Right atrium auricular region (tissue), 2 donors: ENCODE measurements at regions not wholly inside any gene's neighbourhood (a gene's known extent, or its start where the extent isn't known, plus 50 kb on each side); places are given as distances from the start of the nearest gene placed in this dataset.

Experiments
- DNase-seq: peaks from one replicate; pipeline ENCODE4 v3.0.0-alpha.2; 2019; ENCODE audit warnings: low spot score
- H3K27ac ChIP-seq, 2 donors: fragments of 200-600 bp; sonication (generic); 1 replicate in 1 of 2; 2 replicates in 1 of 2; pipeline ENCODE4 v1.5.1; 2016 to 2019
- H3K27me3 ChIP-seq, 2 donors: fragments of 200-600 bp; sonication (generic); one replicate each; pipeline versions ENCODE4 v1.5.1 to v1.6.0; 2017 to 2019
- H3K36me3 ChIP-seq: fragments of 200-600 bp; sonication (generic); one replicate; pipeline ENCODE4 v1.5.1; 2016
- H3K4me1 ChIP-seq, 2 donors: fragments of 200-600 bp; sonication (generic); one replicate each; pipeline versions ENCODE4 v1.5.1 to v1.6.0; 2017 to 2019
- H3K4me3 ChIP-seq, 2 donors: fragments of 200-600 bp; sonication (generic); 1 replicate in 1 of 2; 2 replicates in 1 of 2; pipeline ENCODE4 v1.5.1; 2017 to 2019; ENCODE audit warnings: mild to moderate bottlenecking in 1 of 2, moderate library complexity in 1 of 2
- H3K9me3 ChIP-seq, 2 donors: fragments of 200-600 bp; sonication (generic); one replicate each; pipeline ENCODE4 v1.5.1; 2019
- TF ChIP-seq, protein P1 (sequence below), 2 donors: fragments of 200-600 bp; sonication (generic); IDR thresholded peaks; one replicate each; pipeline ENCODE4 v1.5.1; 2019; ENCODE audit warnings: antibody characterized with exemption in 2 of 2

DNA sequence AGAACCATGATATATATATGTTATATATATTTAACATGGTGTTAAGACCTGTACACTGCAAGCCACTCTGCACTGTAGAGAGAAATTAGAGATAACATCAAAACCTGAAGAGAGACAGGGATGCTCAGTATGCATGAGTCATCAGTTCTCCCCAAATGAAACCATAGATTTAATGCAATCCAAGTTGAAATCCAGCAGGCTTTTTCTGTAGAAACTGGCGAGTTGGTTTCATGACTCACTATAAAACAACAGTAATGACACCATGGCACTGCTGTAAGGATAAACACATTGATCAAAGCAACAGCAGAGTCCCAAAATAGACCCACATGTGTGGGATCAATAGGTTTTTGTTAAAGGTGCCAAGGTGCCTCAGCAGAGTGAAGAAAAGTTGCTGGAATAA, 65.8 kb downstream of the RTP5 start:
- Histone ChIP-seq H3K4me1 (no peaks in the 10 kb centered on the region), H3K4me3 (no peak overlapping the region), H3K9me3 (no peaks in the 10 kb centered on the region), H3K27me3 (no peaks in the 10 kb centered on the region), H3K36me3 (no peaks in the 10 kb centered on the region), H3K27ac (no peak overlapping the region)
- TF ChIP-seq, protein P1, sequence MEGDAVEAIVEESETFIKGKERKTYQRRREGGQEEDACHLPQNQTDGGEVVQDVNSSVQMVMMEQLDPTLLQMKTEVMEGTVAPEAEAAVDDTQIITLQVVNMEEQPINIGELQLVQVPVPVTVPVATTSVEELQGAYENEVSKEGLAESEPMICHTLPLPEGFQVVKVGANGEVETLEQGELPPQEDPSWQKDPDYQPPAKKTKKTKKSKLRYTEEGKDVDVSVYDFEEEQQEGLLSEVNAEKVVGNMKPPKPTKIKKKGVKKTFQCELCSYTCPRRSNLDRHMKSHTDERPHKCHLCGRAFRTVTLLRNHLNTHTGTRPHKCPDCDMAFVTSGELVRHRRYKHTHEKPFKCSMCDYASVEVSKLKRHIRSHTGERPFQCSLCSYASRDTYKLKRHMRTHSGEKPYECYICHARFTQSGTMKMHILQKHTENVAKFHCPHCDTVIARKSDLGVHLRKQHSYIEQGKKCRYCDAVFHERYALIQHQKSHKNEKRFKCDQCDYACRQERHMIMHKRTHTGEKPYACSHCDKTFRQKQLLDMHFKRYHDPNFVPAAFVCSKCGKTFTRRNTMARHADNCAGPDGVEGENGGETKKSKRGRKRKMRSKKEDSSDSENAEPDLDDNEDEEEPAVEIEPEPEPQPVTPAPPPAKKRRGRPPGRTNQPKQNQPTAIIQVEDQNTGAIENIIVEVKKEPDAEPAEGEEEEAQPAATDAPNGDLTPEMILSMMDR (IDR thresholded peaks at IDR 0.05) = no peak
- DNase-seq = no peak

DNA sequence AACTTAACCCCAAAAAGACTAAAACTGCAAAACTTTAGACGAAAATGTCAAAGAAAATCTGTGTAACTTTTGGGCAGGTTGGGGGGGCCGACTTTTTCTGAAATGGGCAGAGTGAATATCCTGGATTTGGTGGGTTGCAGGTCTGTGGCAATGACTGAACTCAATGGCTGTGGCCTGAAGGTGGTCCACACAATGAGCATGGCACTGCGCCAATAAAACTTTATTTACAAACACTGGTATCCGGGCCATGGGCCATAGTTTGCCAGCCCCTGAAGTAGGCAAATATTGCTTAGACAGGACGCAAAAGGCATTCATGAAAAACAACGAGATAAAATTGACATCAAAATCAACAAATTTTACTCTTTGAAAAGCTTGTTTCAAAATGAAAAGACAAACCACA, 66.2 kb downstream of the RTP5 start:
- Histone ChIP-seq H3K27me3 (no peaks in the 10 kb centered on the region), H3K36me3 (no peaks in the 10 kb centered on the region), H3K4me1 (no peaks in the 10 kb centered on the region), H3K27ac (no peak overlapping the region), H3K9me3 (no peaks in the 10 kb centered on the region), H3K4me3 (no peak overlapping the region)
- TF ChIP-seq, protein P1 (IDR thresholded peaks at IDR 0.05) = no peak
- no peak for DNase-seq

DNA sequence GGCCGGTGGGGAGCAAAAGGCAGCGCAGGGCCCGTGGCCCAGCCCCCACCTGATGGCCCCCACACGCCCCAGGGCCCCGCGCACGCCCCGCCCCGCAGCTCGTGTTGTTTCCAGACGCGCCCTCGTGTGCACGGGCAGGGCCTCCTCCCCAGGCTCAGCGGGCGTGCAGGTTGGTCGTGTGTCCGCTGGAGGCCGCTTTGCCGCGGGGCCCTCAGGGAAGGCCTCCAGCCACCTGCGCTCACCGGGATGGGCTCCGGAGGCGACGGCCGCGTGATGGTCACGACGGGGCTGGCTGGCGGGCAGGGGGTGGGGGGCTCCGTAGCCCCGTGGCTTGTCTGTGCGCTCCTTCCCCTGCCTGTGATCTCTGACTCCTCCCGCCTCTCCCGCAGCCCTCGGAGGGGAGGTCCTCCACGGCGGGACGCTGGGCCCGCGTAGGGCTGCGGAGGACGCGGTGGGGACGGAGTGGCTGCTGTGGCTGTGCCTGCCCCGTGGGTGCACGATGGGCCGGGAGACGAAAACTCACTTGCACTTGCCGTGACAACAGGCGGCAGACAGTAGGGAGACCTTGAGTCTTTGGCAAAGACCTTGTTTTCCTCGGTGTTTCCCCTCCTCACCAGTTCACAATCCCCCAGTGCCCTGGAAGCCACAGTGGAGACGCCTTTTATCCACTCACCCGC, 67.1 kb downstream of the RTP5 start:
- DNase-seq = no peak
- H3K4me3 ChIP-seq = no peak overlapping the region
- no peaks in the 10 kb centered on the region for H3K27me3 ChIP-seq
- H3K27ac ChIP-seq = no peak overlapping the region
- H3K9me3 ChIP-seq = no peaks in the 10 kb centered on the region
- no peaks in the 10 kb centered on the region for H3K36me3 ChIP-seq
- TF ChIP-seq, protein P1 (IDR thresholded peaks at IDR 0.05) = no peak
- H3K4me1 ChIP-seq = no peaks in the 10 kb centered on the region

DNA sequence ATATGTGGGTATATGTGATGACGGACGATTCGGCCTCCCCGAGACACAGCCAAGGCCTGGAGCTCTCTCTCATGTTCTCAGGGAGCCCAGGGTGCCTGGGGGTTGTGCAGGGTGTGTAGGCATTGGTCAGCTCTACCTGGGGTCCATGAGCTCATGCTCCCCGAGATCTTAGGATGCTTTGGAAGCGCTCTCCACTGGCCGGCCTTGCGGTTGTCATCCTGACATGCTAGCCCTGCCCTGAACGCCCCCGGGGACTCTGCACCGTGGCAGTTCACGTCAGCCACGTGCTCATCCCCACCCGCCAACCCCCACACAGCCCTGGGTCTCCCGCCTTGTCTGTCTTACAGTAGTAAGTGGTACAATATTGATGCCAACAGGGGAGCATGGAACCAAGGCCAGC, 67.8 kb downstream of the RTP5 start:
- no peaks in the 10 kb centered on the region for H3K9me3 ChIP-seq
- DNase-seq = no peak
- H3K27me3 ChIP-seq = no peaks in the 10 kb centered on the region
- no peaks in the 10 kb centered on the region for H3K36me3 ChIP-seq
- no peak overlapping the region for H3K4me3 ChIP-seq
- no peak overlapping the region for H3K27ac ChIP-seq
- TF ChIP-seq, protein P1 (IDR thresholded peaks at IDR 0.05) = no peak
- no peaks in the 10 kb centered on the region for H3K4me1 ChIP-seq

DNA sequence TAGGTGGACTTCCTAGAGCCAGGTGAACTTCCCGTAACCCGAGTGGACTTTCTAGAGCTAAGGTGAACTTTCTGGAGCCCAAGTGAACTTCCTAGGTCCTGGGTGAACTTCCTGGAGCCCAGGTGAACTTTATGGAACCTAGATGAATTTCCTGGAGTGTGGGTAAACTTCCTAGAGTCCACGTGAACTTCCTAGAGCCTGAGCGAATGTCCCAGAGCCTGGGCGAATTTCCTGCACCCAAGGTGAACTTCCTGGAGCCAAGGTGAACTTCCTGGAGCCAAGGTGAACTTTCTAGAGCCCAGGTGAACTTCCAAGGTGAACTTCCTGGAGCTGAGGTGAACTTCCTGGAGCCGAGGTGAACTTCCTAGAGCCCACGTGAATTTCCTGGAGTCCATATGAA, 70.0 kb downstream of the RTP5 start:
- no peak overlapping the region for H3K4me3 ChIP-seq
- no peaks in the 10 kb centered on the region for H3K4me1 ChIP-seq
- H3K27ac ChIP-seq = no peak overlapping the region
- no peaks in the 10 kb centered on the region for H3K9me3 ChIP-seq
- no peaks in the 10 kb centered on the region for H3K27me3 ChIP-seq
- H3K36me3 ChIP-seq = no peaks in the 10 kb centered on the region
- DNase-seq = no peak
- TF ChIP-seq, protein P1 (IDR thresholded peaks at IDR 0.05) = no peak

DNA sequence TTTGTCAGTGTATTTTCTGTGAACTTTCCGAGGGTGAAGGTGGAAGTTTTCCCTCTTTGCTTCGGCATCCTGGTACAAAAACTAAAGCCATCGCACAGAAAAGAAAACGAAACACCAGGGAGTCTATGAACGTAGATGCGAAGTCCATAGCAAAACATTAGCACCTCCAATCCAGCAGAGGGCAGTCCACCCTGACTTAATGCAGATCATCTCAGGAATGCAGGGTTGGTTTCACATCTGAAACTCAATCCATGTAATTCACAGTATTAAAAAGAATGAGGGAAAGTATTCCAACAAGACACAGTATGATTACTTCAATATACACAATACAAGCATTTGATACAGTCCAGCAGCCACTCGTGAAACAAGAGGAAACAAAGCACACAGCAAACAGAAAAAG, 70.8 kb downstream of the RTP5 start:
- Histone ChIP-seq H3K36me3 (no peaks in the 10 kb centered on the region), H3K4me1 (no peaks in the 10 kb centered on the region), H3K27ac (no peak overlapping the region), H3K9me3 (no peaks in the 10 kb centered on the region), H3K27me3 (no peaks in the 10 kb centered on the region), H3K4me3 (no peak overlapping the region)
- TF ChIP-seq, protein P1 (IDR thresholded peaks at IDR 0.05) = no peak
- DNase-seq = no peak
